CD14-positive monocyte (primary cell): ENCODE measurements at regions not wholly inside any gene's neighbourhood (a gene's known extent, or its start where the extent isn't known, plus 50 kb on each side); places are given as distances from the start of the nearest gene placed in this dataset.

ENCODE experiments used
- DNase-seq, 3 donors: peaks; one replicate each; pipeline ENCODE4 v3.0.0-alpha.2; 2011 to 2022
- H2AFZ ChIP-seq: 2 replicates; pipeline ENCODE4 v1.6.0; 2012; ENCODE audit warnings: mild to moderate bottlenecking, low read depth, low read length, inconsistent platforms; ENCODE audit not compliant: insufficient read depth, poor library complexity, severe bottlenecking
- H3K27ac ChIP-seq, 2 donors: 1 replicate in 1 of 2; 2 replicates in 1 of 2; pipeline ENCODE4 v1.5.1; 2012 to 2013; ENCODE audit warnings: low read length in 2 of 2, control low read depth in 1 of 2, inconsistent platforms in 1 of 2, low read depth in 1 of 2, mild to moderate bottlenecking in 1 of 2
- H3K27me3 ChIP-seq, 2 donors: one replicate each; pipeline versions ENCODE4 v1.6.0 to v1.6.1; 2011 to 2013; ENCODE audit warnings: low read length in 2 of 2; ENCODE audit not compliant: control insufficient read depth in 2 of 2, insufficient read depth in 2 of 2
- H3K36me3 ChIP-seq, 2 donors: replicated peaks in 1 of 2; 1 replicate in 1 of 2; 2 replicates in 1 of 2; pipeline versions ENCODE4 v1.5.1 to v1.6.1; 2012 to 2013; ENCODE audit warnings: low read length in 2 of 2, control low read depth in 1 of 2, inconsistent platforms in 1 of 2, mild to moderate bottlenecking in 1 of 2; ENCODE audit not compliant: insufficient read depth in 2 of 2, control insufficient read depth in 1 of 2
- H3K4me1 ChIP-seq, 2 donors: 1 replicate in 1 of 2; 2 replicates in 1 of 2; pipeline versions ENCODE4 v1.5.1 to v1.6.1; 2012 to 2013; ENCODE audit warnings: low read length in 2 of 2, control low read depth in 1 of 2, inconsistent platforms in 1 of 2, mild to moderate bottlenecking in 1 of 2, moderate library complexity in 1 of 2; ENCODE audit not compliant: insufficient read depth in 2 of 2, control insufficient read depth in 1 of 2
- H3K4me2 ChIP-seq: replicated peaks from 2 replicates; pipeline ENCODE3; 2012; ENCODE audit warnings: low read length, moderate library complexity, mild to moderate bottlenecking; ENCODE audit not compliant: poor library complexity, severe bottlenecking; ENCODE audit errors: extremely low read depth
- H3K4me3 ChIP-seq, 3 experiments: fragments of 200-600 bp in 1 of 3; sonication (generic) in 1 of 3; replicated peaks in 1 of 3; 1 replicate in 2 of 3; 2 replicates in 1 of 3; pipeline ENCODE4 v1.5.1; 2011 to 2013; ENCODE audit warnings: low read length in 3 of 3, mild to moderate bottlenecking in 3 of 3, control low read depth in 2 of 3, low read depth in 2 of 3, inconsistent platforms in 1 of 3, moderate library complexity in 1 of 3
- H3K79me2 ChIP-seq: 2 replicates; pipeline ENCODE4 v1.6.0; 2012; ENCODE audit warnings: mild to moderate bottlenecking, control low read depth, inconsistent platforms, low read length, moderate library complexity; ENCODE audit not compliant: insufficient read depth
- H3K9ac ChIP-seq: 2 replicates; pipeline ENCODE4 v1.6.0; 2017; ENCODE audit warnings: low read length, mild to moderate bottlenecking; ENCODE audit not compliant: insufficient read depth, poor library complexity, severe bottlenecking
- H3K9me3 ChIP-seq, 2 donors: replicated peaks in 1 of 2; 1 replicate in 1 of 2; 2 replicates in 1 of 2; pipeline versions ENCODE4 v1.5.1 to v1.6.1; 2012 to 2013; ENCODE audit warnings: low read length in 2 of 2, control low read depth in 1 of 2; ENCODE audit not compliant: control insufficient read depth in 1 of 2, insufficient read depth in 1 of 2
- H4K20me1 ChIP-seq: 2 replicates; pipeline ENCODE4 v1.6.0; 2012; ENCODE audit warnings: mild to moderate bottlenecking, low read length, control low read depth, moderate library complexity; ENCODE audit not compliant: insufficient read depth
- H3K27ac Mint-ChIP-seq, 7 donors: one replicate each; pipeline ENCODE4 v1.8.0; 2020; ENCODE audit warnings: mild to moderate bottlenecking in 7 of 7, mixed read lengths in 7 of 7, moderate library complexity in 6 of 7, inconsistent platforms in 2 of 7
- H3K27me3 Mint-ChIP-seq, 3 donors: one replicate each; pipeline ENCODE4 v1.8.0; 2021 to 2022; ENCODE audit warnings: low read depth in 3 of 3, mild to moderate bottlenecking in 3 of 3, mixed read lengths in 3 of 3, moderate library complexity in 3 of 3, inconsistent platforms in 1 of 3
- H3K36me3 Mint-ChIP-seq, 2 donors: one replicate each; pipeline ENCODE4 v1.8.0; 2020; ENCODE audit warnings: mixed read lengths in 2 of 2, inconsistent platforms in 1 of 2, mild to moderate bottlenecking in 1 of 2
- H3K4me1 Mint-ChIP-seq: one replicate; pipeline ENCODE4 v1.8.0; 2020; ENCODE audit warnings: mild to moderate bottlenecking, mixed read lengths
- H3K4me3 Mint-ChIP-seq, 2 donors: one replicate each; pipeline ENCODE4 v1.8.0; 2020; ENCODE audit warnings: mild to moderate bottlenecking in 2 of 2, mixed read lengths in 2 of 2, moderate library complexity in 1 of 2
- H3K9me3 Mint-ChIP-seq, 7 donors: one replicate each; pipeline ENCODE4 v1.8.0; 2020 to 2022; ENCODE audit warnings: mixed read lengths in 7 of 7, mild to moderate bottlenecking in 6 of 7, moderate library complexity in 6 of 7, inconsistent platforms in 2 of 7
- WGBS: methylation state at CpG from one replicate; pipeline ENCODE4 v1.1.5; 2013; ENCODE audit warnings: missing lambda C conversion rate; ENCODE audit not compliant: insufficient coverage; 5-methylcytosine and 5-hydroxymethylcytosine counted together
- intact Hi-C, 2 donors: fragments of 100-400 bp; cut with micrococcal nuclease; formaldehyde crosslinking; loops; one replicate each; pipeline versions ENCODE4 v1.15.0 to v1.15.1; 2023
- TF ChIP-seq, protein P1 (sequence below): fragments of 200-600 bp; IDR thresholded peaks from one replicate; pipeline ENCODE4 v1.8.0; 2022; ENCODE audit warnings: antibody characterized with exemption, mild to moderate bottlenecking

DNA sequence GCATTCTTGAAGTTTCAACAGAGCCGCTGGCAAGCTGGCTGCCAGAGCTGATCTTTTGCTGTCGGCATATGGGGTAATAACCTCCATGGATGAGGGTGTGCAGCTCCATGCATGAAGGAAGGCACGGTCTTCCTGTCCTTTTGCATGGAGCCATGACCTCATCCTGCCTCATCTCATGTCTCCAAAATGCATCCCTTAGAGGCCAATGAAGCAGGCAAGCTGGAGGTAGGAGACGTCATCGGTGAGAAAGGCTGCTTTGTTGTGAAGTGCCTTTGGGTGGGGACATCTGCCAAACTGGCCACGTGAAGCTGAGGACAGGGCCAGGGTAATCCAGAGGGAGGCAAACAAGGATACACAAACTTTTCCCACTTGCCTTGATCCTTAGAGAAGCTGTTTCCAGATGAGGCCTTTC is 161.5 kb upstream of the TBX20 start:
- no peaks in the 10 kb centered on the region for H3K4me1 Mint-ChIP-seq
- H3K9me3 Mint-ChIP-seq, result peaks cover 0 to 2% (median 0%) of the 10 kb centered on the region in 7 donors
- Histone ChIP-seq H4K20me1 (no peaks in the 10 kb centered on the region), H3K27me3 (no peaks in the 10 kb centered on the region), H3K27ac (no peak overlapping the region), H3K9me3 (no peaks in the 10 kb centered on the region), H2AFZ (no peak overlapping the region), H3K9ac (no peak overlapping the region), H3K4me1 (no peaks in the 10 kb centered on the region), H3K4me3 (no peak overlapping the region), H3K4me2 (no peak overlapping the region), H3K36me3 (no peaks in the 10 kb centered on the region), H3K79me2 (no peaks in the 10 kb centered on the region)
- H3K27ac Mint-ChIP-seq, result no peak overlapping the region
- no peak for DNase-seq
- H3K36me3 Mint-ChIP-seq, result no peaks in the 10 kb centered on the region
- TF ChIP-seq, protein P1, sequence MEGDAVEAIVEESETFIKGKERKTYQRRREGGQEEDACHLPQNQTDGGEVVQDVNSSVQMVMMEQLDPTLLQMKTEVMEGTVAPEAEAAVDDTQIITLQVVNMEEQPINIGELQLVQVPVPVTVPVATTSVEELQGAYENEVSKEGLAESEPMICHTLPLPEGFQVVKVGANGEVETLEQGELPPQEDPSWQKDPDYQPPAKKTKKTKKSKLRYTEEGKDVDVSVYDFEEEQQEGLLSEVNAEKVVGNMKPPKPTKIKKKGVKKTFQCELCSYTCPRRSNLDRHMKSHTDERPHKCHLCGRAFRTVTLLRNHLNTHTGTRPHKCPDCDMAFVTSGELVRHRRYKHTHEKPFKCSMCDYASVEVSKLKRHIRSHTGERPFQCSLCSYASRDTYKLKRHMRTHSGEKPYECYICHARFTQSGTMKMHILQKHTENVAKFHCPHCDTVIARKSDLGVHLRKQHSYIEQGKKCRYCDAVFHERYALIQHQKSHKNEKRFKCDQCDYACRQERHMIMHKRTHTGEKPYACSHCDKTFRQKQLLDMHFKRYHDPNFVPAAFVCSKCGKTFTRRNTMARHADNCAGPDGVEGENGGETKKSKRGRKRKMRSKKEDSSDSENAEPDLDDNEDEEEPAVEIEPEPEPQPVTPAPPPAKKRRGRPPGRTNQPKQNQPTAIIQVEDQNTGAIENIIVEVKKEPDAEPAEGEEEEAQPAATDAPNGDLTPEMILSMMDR, result no peak
- WGBS, result 94% methylated on average over 2 of the region's 6 CpGs
- H3K4me3 Mint-ChIP-seq, result no peak overlapping the region
- intact Hi-C loops, result no loop called here
- H3K27me3 Mint-ChIP-seq, result peaks cover 2 to 11% (median 9%) of the 10 kb centered on the region in 3 donors

DNA sequence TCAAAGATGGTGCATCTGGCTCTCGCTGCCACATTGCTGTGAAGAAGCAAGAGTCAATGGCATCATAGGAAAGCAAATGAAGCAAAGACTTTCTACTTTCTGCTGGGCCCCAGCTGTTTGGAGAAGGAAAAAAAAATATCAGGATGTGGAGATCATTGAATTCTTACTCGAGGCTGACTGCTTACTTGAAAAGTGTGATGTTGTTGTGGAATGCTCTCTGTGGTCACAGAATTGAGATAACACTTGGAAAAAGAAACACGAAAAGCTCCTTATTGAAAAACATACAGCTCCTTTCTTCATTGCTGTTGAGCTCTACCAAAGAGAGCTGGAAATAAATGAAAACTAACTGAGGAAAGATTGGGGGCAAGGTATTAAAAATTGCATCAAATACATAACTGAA is 157.4 kb upstream of the TBX20 start:
- Histone ChIP-seq H3K4me2 (no peak overlapping the region), H3K79me2 (no peaks in the 10 kb centered on the region), H2AFZ (no peak overlapping the region), H3K9ac (no peak overlapping the region), H4K20me1 (no peaks in the 10 kb centered on the region), H3K4me3 (no peak overlapping the region), H3K27ac (no peak overlapping the region), H3K36me3 (no peaks in the 10 kb centered on the region), H3K9me3 (no peaks in the 10 kb centered on the region), H3K27me3 (no peaks in the 10 kb centered on the region), H3K4me1 (no peaks in the 10 kb centered on the region)
- DNase-seq, result no peak
- WGBS, result no CpG with 5 or more reads among the region's 3 CpGs
- TF ChIP-seq, protein P1, result no peak
- Mint-ChIP-seq H3K36me3 (no peaks in the 10 kb centered on the region), H3K27ac (no peak overlapping the region), H3K27me3 (peaks cover 5 to 11% (median 6%) of the 10 kb centered on the region in 3 donors), H3K4me3 (no peak overlapping the region), H3K4me1 (no peaks in the 10 kb centered on the region), H3K9me3 (peaks cover 0 to 2% (median 0%) of the 10 kb centered on the region in 7 donors)
- intact Hi-C loops, result no loop called here
